ENCODE measurements at regions not wholly inside any gene's neighbourhood (a gene's known extent, or its start where the extent isn't known, plus 50 kb on each side); places are given as distances from the start of the nearest gene placed in this dataset.

DNA sequence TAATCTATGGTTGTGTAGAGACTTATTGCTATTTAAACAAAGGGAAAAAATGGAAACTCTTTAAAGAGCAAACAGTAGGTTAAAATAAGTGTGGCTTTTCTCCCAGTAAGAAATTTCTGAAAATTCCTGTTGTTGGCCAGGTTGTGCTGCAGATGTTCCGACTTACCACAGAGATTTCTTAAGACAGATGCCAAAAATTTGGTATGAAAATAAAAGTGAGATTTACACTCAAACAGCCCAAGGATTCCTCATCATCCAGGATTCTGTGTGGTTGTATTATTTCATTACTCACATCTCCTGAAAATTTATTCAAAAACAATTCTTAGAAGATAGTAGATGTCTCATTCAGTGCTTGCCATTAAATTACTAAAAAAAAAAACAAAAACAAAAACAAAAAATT, 296.7 kb upstream of the PTBP2 start:
- TF ChIP-seq CTCF (IDR thresholded peaks at IDR 0.05; ENCODE audit: insufficient read depth, low read length, poor library complexity, severe bottlenecking) (no peak), EZH2phosphoT487 (conservative IDR thresholded peaks at IDR 0.05; ENCODE audit: low read length) (no peak)
